ENCODE measurements at regions not wholly inside any gene's neighbourhood (a gene's known extent, or its start where the extent isn't known, plus 50 kb on each side); places are given as distances from the start of the nearest gene placed in this dataset.

- intact Hi-C loops (cut with micrococcal nuclease): no loop called here
Observed at GRCh38 chr11:35064114-35064800, 74.7 kb upstream of the CD44 start.

More at GRCh38 chr11:35064114-35064800, 74.7 kb upstream of the CD44 start:
- no peaks in the 10 kb centered on the region for H3K27me3 Mint-ChIP-seq
- Histone ChIP-seq H2AFZ (ENCODE audit: insufficient read depth, low read depth, low read length, poor library complexity, severe bottlenecking) (no peak overlapping the region), H3K4me3 (ENCODE audit: control extremely low read depth in 1 of 5, extremely low read depth in 1 of 5, insufficient read depth in 1 of 5, low read depth in 2 of 5, low read length in 4 of 5) (no peak overlapping the region), H3K9me3 (ENCODE audit: control extremely low read depth in 1 of 3, control insufficient read depth in 2 of 3, insufficient read depth in 1 of 3, low read length in 2 of 3) (no peaks in the 10 kb centered on the region), H4K20me1 (ENCODE audit: control insufficient read depth, insufficient read depth, low read length, poor library complexity, severe bottlenecking) (no peaks in the 10 kb centered on the region), H3K9ac (ENCODE audit: low read length) (no peak overlapping the region), H3K4me2 (replicated peaks; ENCODE audit: low read depth, low read length, poor library complexity, severe bottlenecking) (no peak overlapping the region), H3K36me3 (replicated peaks in 1 of 2; ENCODE audit: control extremely low read depth in 1 of 2, control insufficient read depth in 1 of 2, extremely low read depth in 1 of 2, insufficient read depth in 2 of 2, low read length in 1 of 2) (no peaks in the 10 kb centered on the region), H3K4me1 (ENCODE audit: control insufficient read depth in 2 of 2, insufficient read depth in 2 of 2, low read length in 2 of 2) (peaks cover 35 to 43% of the 10 kb centered on the region in 2 donors), H3K79me2 (ENCODE audit: control insufficient read depth, insufficient read depth, low read length) (no peaks in the 10 kb centered on the region), H3K27me3 (replicated peaks in 1 of 4; ENCODE audit: control extremely low read depth in 1 of 4, control insufficient read depth in 3 of 4, insufficient read depth in 4 of 4, low read length in 3 of 4) (no peaks in the 10 kb centered on the region), H3K27ac (ENCODE audit: low read length in 2 of 2) (no peak overlapping the region)
- H3K4me1 Mint-ChIP-seq: peaks cover 44% of the 10 kb centered on the region
- ChIA-PET CTCF (interaction anchor here (1.0 to 2.1 kb wide), 4 partner anchors 9 to 99 kb away, joined by 3 to 7 read pairs (median 6); no protein-coding TSS in a partner anchor), POLR2A (interaction anchor here (0.8 kb wide), 1 partner anchor 14 kb away, joined by 3 read pairs; no protein-coding TSS in a partner anchor)
- H3K27ac Mint-ChIP-seq: no peak overlapping the region
- no peak overlapping the region for H3K4me3 Mint-ChIP-seq
- ATAC-seq (ENCODE audit: low read depth) (no peak), DNase-seq (no peak)
- 91% methylated on average over 7 of the region's 8 CpGs for WGBS (ENCODE audit: insufficient coverage)
- no peaks in the 10 kb centered on the region for H3K9me3 Mint-ChIP-seq (ENCODE audit: insufficient read depth)
- TF ChIP-seq EZH2 (IDR thresholded peaks at IDR 0.05; ENCODE audit: borderline replicate concordance, insufficient read depth, low read depth, low read length, poor library complexity, severe bottlenecking): no peak
- TF ChIP-seq CTCF (IDR thresholded peaks at IDR 0.05): no peak
